ENCODE measurements at regions not wholly inside any gene's neighbourhood (a gene's known extent, or its start where the extent isn't known, plus 50 kb on each side); places are given as distances from the start of the nearest gene placed in this dataset.
A peak's percentile ranks its signal among the peaks of the same experiment; 100 is the strongest.

GRCh38 chr7:47724335-47724982 is 142.5 kb upstream of the TNS3 start:
- Mint-ChIP-seq H3K4me1 (peaks cover 80% of the 10 kb centered on the region), H3K27me3 (no peaks in the 10 kb centered on the region), H3K36me3 (ENCODE audit: low read depth) (no peaks in the 10 kb centered on the region), H3K27ac (peak overlapping the region; percentile 72), H3K4me3 (peak overlapping the region; percentile 66), H3K9me3 (no peaks in the 10 kb centered on the region)
- ATAC-seq (ENCODE audit: low read depth) (no peak), DNase-seq (no peak)
- intact Hi-C loops (cut with micrococcal nuclease) = no loop called here
- ChIA-PET CTCF (interaction anchor here (0.6 to 2.2 kb wide), 2 partner anchors 56 to 70 kb away, joined by 3 to 6 read pairs; no protein-coding TSS in a partner anchor), POLR2A (interaction anchor here (1.4 to 2.7 kb wide), 4 partner anchors 9 to 123 kb away, joined by 3 to 12 read pairs (median 4); no protein-coding TSS in a partner anchor)
- TF ChIP-seq CTCF (IDR thresholded peaks at IDR 0.05) = no peak

GRCh38 chr7:47722126-47722525 is 140.2 kb upstream of the TNS3 start:
- no peak for DNase-seq
- no peak for TF ChIP-seq CTCF (IDR thresholded peaks at IDR 0.05)
- CTCF ChIA-PET = no interaction called here
- H3K27me3 Mint-ChIP-seq = no peaks in the 10 kb centered on the region
- no peak for ATAC-seq (ENCODE audit: low read depth)
- intact Hi-C loops (cut with micrococcal nuclease) = no loop called here
- peak overlapping the region; percentile 46 for H3K27ac Mint-ChIP-seq
- POLR2A ChIA-PET = interaction anchor here (0.6 kb wide), 1 partner anchor 137 kb away, joined by 4 read pairs; no protein-coding TSS in a partner anchor
- H3K9me3 Mint-ChIP-seq = no peaks in the 10 kb centered on the region
- no peaks in the 10 kb centered on the region for H3K36me3 Mint-ChIP-seq (ENCODE audit: low read depth)
- no peak overlapping the region for H3K4me3 Mint-ChIP-seq
- H3K4me1 Mint-ChIP-seq = peaks cover 82% of the 10 kb centered on the region

- intact Hi-C loops (cut with micrococcal nuclease) = no loop called here
- H3K4me3 Mint-ChIP-seq = no peak overlapping the region
Observed at GRCh38 chr7:47721670-47722069, 139.8 kb upstream of the TNS3 start.

GRCh38 chr7:47720907-47721244 is 139.0 kb upstream of the TNS3 start:
- intact Hi-C loops (cut with micrococcal nuclease) = no loop called here
- Mint-ChIP-seq H3K4me1 (peaks cover 73% of the 10 kb centered on the region), H3K27me3 (no peaks in the 10 kb centered on the region), H3K36me3 (ENCODE audit: low read depth) (no peaks in the 10 kb centered on the region), H3K9me3 (no peaks in the 10 kb centered on the region), H3K27ac (peak overlapping the region; percentile 71), H3K4me3 (peak overlapping the region; percentile 4)
- ChIA-PET CTCF (no interaction called here), POLR2A (interaction anchor here (1.3 kb wide), 1 partner anchor 50 kb away, joined by 5 read pairs; no protein-coding TSS in a partner anchor)
- no peak for TF ChIP-seq CTCF (IDR thresholded peaks at IDR 0.05)
- ATAC-seq (ENCODE audit: low read depth) = no peak
- no peak for DNase-seq

More at GRCh38 chr7:47721670-47722069, 139.8 kb upstream of the TNS3 start:
- H3K27ac Mint-ChIP-seq = no peak overlapping the region
- ChIA-PET POLR2A (no interaction called here), CTCF (no interaction called here)
- DNase-seq (no peak), ATAC-seq (ENCODE audit: low read depth) (no peak)
- H3K27me3 Mint-ChIP-seq = no peaks in the 10 kb centered on the region
- no peaks in the 10 kb centered on the region for H3K36me3 Mint-ChIP-seq (ENCODE audit: low read depth)
- TF ChIP-seq CTCF (IDR thresholded peaks at IDR 0.05) = no peak
- peaks cover 80% of the 10 kb centered on the region for H3K4me1 Mint-ChIP-seq
- no peaks in the 10 kb centered on the region for H3K9me3 Mint-ChIP-seq

GRCh38 chr7:47720141-47720906 is 138.4 kb upstream of the TNS3 start:
- Mint-ChIP-seq H3K9me3 (no peaks in the 10 kb centered on the region), H3K4me3 (peak overlapping the region; percentile 4), H3K27ac (peak overlapping the region; percentile 71), H3K27me3 (no peaks in the 10 kb centered on the region), H3K4me1 (peaks cover 73% of the 10 kb centered on the region), H3K36me3 (ENCODE audit: low read depth) (no peaks in the 10 kb centered on the region)
- intact Hi-C loops (cut with micrococcal nuclease) = no loop called here
- no peak for DNase-seq
- ChIA-PET POLR2A (interaction anchor here (1.3 kb wide), 1 partner anchor 50 kb away, joined by 5 read pairs; no protein-coding TSS in a partner anchor), CTCF (no interaction called here)
- no peak for ATAC-seq (ENCODE audit: low read depth)
- TF ChIP-seq CTCF (IDR thresholded peaks at IDR 0.05) = no peak
